ENCODE measurements at regions not wholly inside any gene's neighbourhood (a gene's known extent, or its start where the extent isn't known, plus 50 kb on each side); places are given as distances from the start of the nearest gene placed in this dataset.

DNA sequence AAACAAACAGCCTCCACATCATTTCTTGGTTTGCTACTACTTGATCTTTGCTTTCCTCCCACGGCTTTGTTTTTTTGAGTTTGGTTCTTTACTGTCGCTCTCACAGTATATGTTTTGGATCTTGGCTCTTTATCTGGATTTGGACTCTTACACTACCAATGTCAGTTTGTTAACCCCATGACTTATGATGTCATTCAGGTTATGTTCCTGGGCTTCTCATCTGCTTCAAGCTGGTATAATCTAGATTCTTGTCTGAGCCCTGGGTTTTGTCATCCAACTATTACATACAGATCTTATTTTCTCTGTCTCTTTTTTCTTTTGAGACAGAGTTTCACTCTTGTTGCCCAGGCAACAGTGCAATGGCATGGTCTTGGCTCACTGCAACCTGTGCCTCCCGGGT, 482.9 kb upstream of the TEX13C start:
- DNase-seq = no peak

DNA sequence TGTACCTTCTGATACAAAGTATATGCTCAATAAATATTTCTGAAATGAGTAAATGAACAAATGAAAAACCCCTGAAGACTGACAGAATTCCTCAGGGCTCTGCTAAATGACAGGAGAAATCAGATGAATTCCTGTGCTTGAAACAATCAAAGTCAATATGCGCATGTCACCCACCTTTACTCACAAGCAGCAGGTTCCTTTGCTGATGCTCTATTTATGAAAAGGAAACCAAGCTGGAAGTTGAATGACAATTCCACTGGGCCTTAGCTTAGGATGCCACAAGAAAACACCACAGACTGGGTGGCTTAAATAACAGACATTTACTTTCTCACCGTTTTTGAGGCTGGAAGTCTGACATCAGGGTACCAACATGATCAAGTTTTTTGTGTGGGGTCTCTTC, 477.5 kb upstream of the TEX13C start:
- DNase-seq = no peak

- peak; percentile 10 for DNase-seq
These were observed 458.9 kb upstream of the TEX13C start for GRCh38 chrX:124860736-124861135.

DNA sequence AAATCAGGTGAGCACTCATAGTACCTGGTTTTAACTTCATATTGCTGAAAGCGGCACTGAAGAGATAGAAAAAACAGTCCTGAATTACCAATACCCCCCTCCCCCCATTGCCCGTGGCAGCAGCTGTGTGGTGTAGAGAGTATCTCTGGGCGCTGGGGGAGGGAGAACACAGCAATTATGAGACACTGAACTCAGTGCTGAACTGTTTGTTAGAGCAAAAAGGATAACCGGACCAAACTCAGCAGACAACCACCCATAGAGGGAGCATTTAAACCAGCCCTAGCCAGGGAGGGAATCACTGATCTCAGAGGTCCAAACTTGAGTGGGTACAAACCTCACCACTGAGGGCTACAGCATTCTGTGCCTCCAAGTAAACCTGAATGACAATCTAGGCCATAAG, 457.4 kb upstream of the TEX13C start:
- DNase-seq = no peak

- DNase-seq = no peak
These were observed 456.4 kb upstream of the TEX13C start for GRCh38 chrX:124863303-124863702.

DNA sequence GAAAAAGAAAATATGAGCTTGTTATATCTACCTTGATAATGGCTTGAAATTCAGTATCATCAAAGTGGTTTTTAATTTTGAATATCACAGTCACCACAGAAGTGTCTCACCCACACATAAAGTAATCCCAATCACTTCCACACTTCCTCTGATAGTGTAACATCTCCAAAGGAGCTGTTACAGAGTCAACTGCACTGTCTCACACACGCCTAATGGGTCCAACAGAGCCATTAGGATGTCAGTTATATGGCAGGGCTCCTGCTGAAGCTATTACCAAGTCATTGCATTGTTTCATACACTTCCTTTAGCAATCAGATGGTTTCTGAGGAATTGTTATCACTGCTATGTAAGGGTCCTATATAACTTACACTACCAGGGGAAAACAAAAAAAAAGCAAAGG, 432.1 kb upstream of the TEX13C start:
- DNase-seq = no peak

DNA sequence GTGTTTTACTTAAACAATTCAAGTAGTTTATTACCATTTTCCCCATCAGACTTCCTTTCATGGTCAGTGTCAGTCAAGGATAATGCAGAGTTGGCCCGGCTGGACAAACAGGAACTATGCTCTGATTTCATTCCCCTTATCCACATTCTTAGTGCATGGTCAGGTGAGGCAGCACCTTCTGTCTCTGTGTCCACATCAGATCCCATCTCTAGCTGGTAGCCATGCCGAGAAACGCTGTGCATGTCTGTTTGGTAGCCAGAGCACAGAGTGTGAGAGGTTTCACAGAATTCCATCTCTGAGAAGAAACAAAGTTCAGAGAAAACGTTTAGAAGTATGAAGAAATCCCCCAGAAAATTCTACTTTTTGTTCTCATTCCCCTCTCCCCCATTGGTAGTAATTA, 423.7 kb upstream of the TEX13C start:
- DNase-seq = no peak

- no peak for DNase-seq
These were observed 416.7 kb upstream of the TEX13C start for GRCh38 chrX:124902953-124903352.

GRCh38 chrX:124910611-124911010, 409.1 kb upstream of the TEX13C start:
- DNase-seq = peak; percentile 29

DNA sequence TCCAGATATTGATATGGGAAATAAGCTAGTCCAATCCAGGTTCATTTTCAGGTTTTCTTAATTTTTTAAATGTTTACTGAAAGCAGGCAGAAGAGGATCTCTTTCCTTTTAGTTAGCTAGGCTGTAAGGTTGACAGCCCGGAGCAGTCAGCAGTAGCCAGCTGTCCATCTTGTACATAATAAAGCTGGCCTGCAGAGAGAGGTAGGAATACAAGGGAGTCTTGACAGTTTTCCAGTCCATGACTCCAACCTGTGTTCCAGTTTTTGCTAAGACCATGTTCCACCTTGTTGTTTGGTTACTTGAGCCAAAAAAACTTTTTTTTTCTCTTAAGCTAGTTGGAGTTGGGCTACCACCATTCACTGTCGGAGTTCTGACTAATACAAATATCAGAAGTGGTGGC, 402.7 kb upstream of the TEX13C start:
- no peak for DNase-seq

DNA sequence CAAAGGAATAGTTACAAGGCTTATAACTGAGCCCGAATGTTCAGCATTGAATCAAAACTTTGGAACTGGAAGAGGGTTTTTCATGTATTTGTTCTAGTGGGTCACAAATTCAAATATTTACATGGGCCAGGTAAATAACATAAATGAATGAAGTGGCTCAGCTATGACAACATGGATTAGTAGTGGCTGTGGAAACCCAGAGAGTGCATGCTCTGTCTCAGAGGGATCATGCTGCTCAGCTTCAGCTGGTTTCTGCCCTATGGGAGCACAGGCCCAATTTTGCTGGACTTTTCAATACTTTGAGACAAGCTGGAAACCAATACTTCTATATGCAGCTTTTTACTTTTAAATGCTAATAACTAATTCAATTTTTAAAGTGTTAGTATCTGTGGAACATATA, 394.0 kb upstream of the TEX13C start:
- DNase-seq = no peak

GRCh38 chrX:124931241-124931640, 388.4 kb upstream of the TEX13C start:
- no peak for DNase-seq

DNA sequence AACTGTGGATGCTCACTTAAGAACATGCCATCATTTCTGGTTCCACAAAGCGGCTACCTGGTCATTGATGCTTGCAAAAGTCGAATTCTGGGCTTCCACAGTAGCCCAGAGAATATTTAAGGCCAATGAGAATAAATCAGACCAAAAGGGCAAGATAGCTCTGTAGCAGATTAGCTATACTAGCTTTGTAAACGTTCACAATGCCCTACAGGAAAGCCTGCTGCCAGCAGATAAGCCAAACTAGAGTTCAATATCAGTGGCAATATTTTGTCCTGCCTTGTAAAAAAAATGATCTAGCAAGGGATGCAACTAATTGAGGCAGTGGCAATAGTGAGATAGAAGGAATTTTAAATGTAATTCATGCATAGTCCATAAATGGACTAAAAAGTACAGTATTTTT, 387.7 kb upstream of the TEX13C start:
- no peak for DNase-seq

- DNase-seq = no peak
These were observed 381.0 kb upstream of the TEX13C start for GRCh38 chrX:124938715-124939114.

GRCh38 chrX:124940531-124940930, 379.1 kb upstream of the TEX13C start:
- DNase-seq = peak; percentile 1

DNA sequence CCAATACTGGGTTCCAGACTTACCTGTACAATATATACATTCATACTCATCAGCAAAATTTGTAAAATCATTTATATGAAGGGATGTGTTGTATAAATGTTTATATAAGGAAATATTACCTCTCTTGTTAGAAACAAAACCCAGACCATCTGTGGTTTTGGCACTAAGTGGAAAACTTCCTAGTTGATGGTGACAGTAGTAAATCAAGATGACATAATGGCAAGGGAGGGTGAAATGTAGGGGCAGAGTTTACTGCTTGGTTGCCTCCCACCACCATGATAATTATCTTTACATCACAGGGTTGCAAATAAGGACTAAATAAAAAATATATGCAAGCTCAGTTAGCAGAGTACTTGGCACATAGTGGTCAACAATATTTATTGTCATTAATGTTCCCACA, 365.3 kb upstream of the TEX13C start:
- DNase-seq = no peak

GRCh38 chrX:124960454-124960853, 359.2 kb upstream of the TEX13C start:
- DNase-seq = no peak

DNA sequence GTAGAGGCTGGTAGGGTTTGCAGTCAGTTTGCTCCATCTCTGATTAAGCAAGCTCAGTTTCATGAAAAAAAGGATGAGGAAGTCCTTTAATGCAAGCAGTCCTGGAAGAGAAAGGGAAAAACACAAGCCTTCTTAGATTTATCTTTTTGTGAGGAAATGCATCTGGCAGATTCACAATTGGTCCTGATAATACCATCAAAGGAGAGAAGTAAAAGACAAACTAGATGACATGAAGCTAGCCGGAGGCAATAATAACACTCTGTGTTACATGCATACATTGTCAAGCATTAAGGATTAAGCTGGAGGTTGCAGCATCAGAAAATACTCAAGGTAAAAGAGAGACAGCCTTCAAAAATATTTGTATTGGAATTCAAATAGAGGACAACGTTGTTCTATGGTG, 356.0 kb upstream of the TEX13C start, which contains the start of gene TENM1:
TSS of gene TENM1 (minus strand) at position 101 of the 400 bp plus-strand sequence.
- DNase-seq = no peak

DNA sequence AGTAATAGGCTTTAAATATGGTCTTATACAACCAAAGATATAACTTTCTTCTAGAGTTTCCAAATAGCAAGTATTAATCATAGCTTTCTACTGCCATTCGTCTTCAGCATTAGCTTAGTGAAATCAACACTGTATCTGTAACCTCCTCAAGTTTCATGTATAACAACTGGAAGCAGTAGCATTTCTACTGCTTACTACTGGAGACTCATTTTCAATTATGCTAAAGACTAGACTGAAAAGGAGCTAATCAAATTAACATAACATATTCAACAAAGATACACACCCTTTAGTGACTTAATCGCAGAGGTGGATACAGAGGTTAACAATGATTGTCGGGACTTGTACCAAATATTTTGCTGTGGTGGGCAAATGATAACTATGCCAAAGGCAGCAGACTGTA, 344.2 kb upstream of the TEX13C start:
- no peak for DNase-seq

GRCh38 chrX:124981420-124981819, 338.3 kb upstream of the TEX13C start:
- no peak for DNase-seq

- no peak for DNase-seq
These were observed 335.4 kb upstream of the TEX13C start for GRCh38 chrX:124984140-124984813.

DNA sequence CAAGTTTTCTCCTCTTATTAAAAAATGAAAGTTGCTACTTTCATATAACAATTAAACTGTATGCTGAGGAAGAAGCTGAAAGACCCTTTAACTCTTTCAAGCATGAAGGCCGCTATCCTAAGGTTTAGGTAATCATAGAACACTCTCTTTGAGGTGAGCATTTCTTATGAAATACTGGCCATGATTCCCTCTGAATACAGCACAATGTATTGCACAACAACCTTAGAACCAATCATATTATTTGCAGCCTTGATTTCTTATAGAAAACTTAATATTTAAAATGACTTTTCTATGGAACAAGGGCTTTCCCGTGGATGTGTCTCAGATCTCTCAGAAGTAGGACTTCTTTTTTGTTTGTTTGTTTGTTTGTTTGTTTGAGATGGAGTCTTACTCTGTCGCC, 333.4 kb upstream of the TEX13C start:
- no peak for DNase-seq

DNA sequence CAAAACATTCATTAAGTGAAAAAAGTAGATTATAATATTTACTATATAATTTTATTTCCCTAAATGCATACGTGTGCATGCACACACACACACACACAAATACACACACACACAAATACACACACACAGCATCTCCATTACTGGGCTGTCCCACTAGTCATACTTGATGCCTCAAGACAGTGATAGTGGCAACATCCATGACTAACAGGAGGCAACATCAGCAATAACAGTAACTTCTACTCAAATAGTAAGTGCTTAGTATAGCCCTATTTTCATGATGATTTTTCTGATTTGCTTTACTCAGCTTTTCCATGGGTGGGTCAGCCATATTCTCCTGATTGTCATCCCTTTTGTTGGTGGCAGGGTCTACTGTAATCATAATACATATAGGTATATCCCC, 325.9 kb upstream of the TEX13C start:
- no peak for DNase-seq

GRCh38 chrX:124994404-124994803, 325.3 kb upstream of the TEX13C start:
- DNase-seq = no peak
